Activated naive CD8-positive, alpha-beta T cell treated with anti-CD3 and anti-CD28 coated beads, Interleukin-2, amount 10 ng/mL, durations not matched to agents 7 days and 5 days (primary cell): ENCODE measurements at regions not wholly inside any gene's neighbourhood (a gene's known extent, or its start where the extent isn't known, plus 50 kb on each side); places are given as distances from the start of the nearest gene placed in this dataset.

Experiments
- ATAC-seq: fragments of 150-1000 bp; cut with Tn5 transposase; one replicate; pipeline ENCODE4 v1.10.0; 2021; ENCODE audit warnings: low read depth, moderate library complexity
- POLR2A ChIA-PET: fragments of 350-600 bp; sonication (Branson Sonifier 250); formaldehyde crosslinking; loops from one replicate; lab custom pipeline; 2021; ENCODE audit warnings: antibody characterized with exemption; lab: Charles Lee
- DNase-seq: peaks from one replicate; pipeline ENCODE4 v3.0.0; 2021
- H3K27ac Mint-ChIP-seq: one replicate; pipeline ENCODE4 v1.8.0; 2022; ENCODE audit warnings: mild to moderate bottlenecking, mixed read lengths
- H3K27me3 Mint-ChIP-seq: one replicate; pipeline ENCODE4 v1.8.0; 2022; ENCODE audit warnings: mild to moderate bottlenecking, moderate library complexity, mixed read lengths
- H3K36me3 Mint-ChIP-seq: one replicate; pipeline ENCODE4 v1.8.0; 2021; ENCODE audit warnings: mild to moderate bottlenecking, mixed read lengths
- H3K4me1 Mint-ChIP-seq: one replicate; pipeline ENCODE4 v1.8.0; 2021; ENCODE audit warnings: mixed read lengths
- H3K4me3 Mint-ChIP-seq: one replicate; pipeline ENCODE4 v1.8.0; 2022; ENCODE audit warnings: mild to moderate bottlenecking, moderate library complexity, mixed read lengths
- H3K9me3 Mint-ChIP-seq: one replicate; pipeline ENCODE4 v1.8.0; 2021; ENCODE audit warnings: mixed read lengths

GRCh38 chr11:109132539-109132938 is 289.5 kb upstream of the C11orf87 start:
- H3K9me3 Mint-ChIP-seq, result no peaks in the 10 kb centered on the region
- DNase-seq, result no peak
- no peaks in the 10 kb centered on the region for H3K36me3 Mint-ChIP-seq
- H3K27me3 Mint-ChIP-seq, result no peaks in the 10 kb centered on the region
- H3K4me1 Mint-ChIP-seq, result no peaks in the 10 kb centered on the region
- no peak for ATAC-seq
- H3K4me3 Mint-ChIP-seq, result no peak overlapping the region
- no peak overlapping the region for H3K27ac Mint-ChIP-seq
- POLR2A ChIA-PET, result interaction anchor here (0.6 kb wide), 1 partner anchor 146 kb away, joined by 3 read pairs; no protein-coding TSS in a partner anchor

GRCh38 chr11:109133159-109133558 is 288.8 kb upstream of the C11orf87 start:
- Mint-ChIP-seq H3K36me3 (no peaks in the 10 kb centered on the region), H3K9me3 (no peaks in the 10 kb centered on the region), H3K27me3 (no peaks in the 10 kb centered on the region), H3K27ac (no peak overlapping the region), H3K4me1 (no peaks in the 10 kb centered on the region), H3K4me3 (no peak overlapping the region)
- POLR2A ChIA-PET, result no interaction called here
- ATAC-seq, result no peak
- no peak for DNase-seq

GRCh38 chr11:109135627-109136026 is 286.4 kb upstream of the C11orf87 start:
- H3K4me3 Mint-ChIP-seq, result no peak overlapping the region
- no peak for ATAC-seq
- H3K9me3 Mint-ChIP-seq, result no peaks in the 10 kb centered on the region
- POLR2A ChIA-PET, result no interaction called here
- no peaks in the 10 kb centered on the region for H3K36me3 Mint-ChIP-seq
- H3K27ac Mint-ChIP-seq, result no peak overlapping the region
- DNase-seq, result no peak
- no peaks in the 10 kb centered on the region for H3K27me3 Mint-ChIP-seq
- no peaks in the 10 kb centered on the region for H3K4me1 Mint-ChIP-seq

- no peak overlapping the region for H3K27ac Mint-ChIP-seq
- ATAC-seq (no peak), DNase-seq (no peak)
- H3K27me3 Mint-ChIP-seq, result peaks cover 2% of the 10 kb centered on the region
- H3K9me3 Mint-ChIP-seq, result no peaks in the 10 kb centered on the region
- H3K36me3 Mint-ChIP-seq, result no peaks in the 10 kb centered on the region
- H3K4me3 Mint-ChIP-seq, result no peak overlapping the region
- H3K4me1 Mint-ChIP-seq, result no peaks in the 10 kb centered on the region
- POLR2A ChIA-PET, result no interaction called here
These were observed 283.8 kb upstream of the C11orf87 start for GRCh38 chr11:109138196-109138595.

GRCh38 chr11:109140426-109140825 is 281.6 kb upstream of the C11orf87 start:
- H3K27ac Mint-ChIP-seq, result no peak overlapping the region

GRCh38 chr11:109140857-109141515 is 281.0 kb upstream of the C11orf87 start:
- ATAC-seq (no peak), DNase-seq (no peak)
- POLR2A ChIA-PET, result no interaction called here
- Mint-ChIP-seq H3K4me1 (no peaks in the 10 kb centered on the region), H3K27me3 (peaks cover 2% of the 10 kb centered on the region), H3K27ac (no peak overlapping the region), H3K4me3 (no peak overlapping the region), H3K9me3 (peaks cover 1% of the 10 kb centered on the region), H3K36me3 (no peaks in the 10 kb centered on the region)

More at GRCh38 chr11:109140426-109140825, 281.6 kb upstream of the C11orf87 start:
- POLR2A ChIA-PET, result no interaction called here
- Mint-ChIP-seq H3K4me1 (no peaks in the 10 kb centered on the region), H3K27me3 (peaks cover 2% of the 10 kb centered on the region), H3K9me3 (no peaks in the 10 kb centered on the region), H3K4me3 (no peak overlapping the region), H3K36me3 (no peaks in the 10 kb centered on the region)
- no peak for ATAC-seq
- no peak for DNase-seq

- no peaks in the 10 kb centered on the region for H3K36me3 Mint-ChIP-seq
- no peak overlapping the region for H3K4me3 Mint-ChIP-seq
- peaks cover 3% of the 10 kb centered on the region for H3K9me3 Mint-ChIP-seq
- H3K4me1 Mint-ChIP-seq, result no peaks in the 10 kb centered on the region
- POLR2A ChIA-PET, result no interaction called here
- no peak for DNase-seq
- no peak for ATAC-seq
- no peak overlapping the region for H3K27ac Mint-ChIP-seq
- peaks cover 4% of the 10 kb centered on the region for H3K27me3 Mint-ChIP-seq
These were observed 276.7 kb upstream of the C11orf87 start for GRCh38 chr11:109145287-109145686.

- Mint-ChIP-seq H3K36me3 (no peaks in the 10 kb centered on the region), H3K4me1 (no peaks in the 10 kb centered on the region), H3K4me3 (no peak overlapping the region), H3K9me3 (peaks cover 3% of the 10 kb centered on the region), H3K27ac (no peak overlapping the region), H3K27me3 (peaks cover 5% of the 10 kb centered on the region)
- POLR2A ChIA-PET, result no interaction called here
- DNase-seq (no peak), ATAC-seq (no peak)
These were observed 274.3 kb upstream of the C11orf87 start for GRCh38 chr11:109147726-109148125.

GRCh38 chr11:109148669-109149068 is 273.3 kb upstream of the C11orf87 start:
- Mint-ChIP-seq H3K27me3 (peaks cover 10% of the 10 kb centered on the region), H3K4me1 (no peaks in the 10 kb centered on the region), H3K4me3 (no peak overlapping the region), H3K9me3 (peaks cover 3% of the 10 kb centered on the region), H3K27ac (no peak overlapping the region), H3K36me3 (no peaks in the 10 kb centered on the region)
- no peak for DNase-seq
- no peak for ATAC-seq
- POLR2A ChIA-PET, result no interaction called here

GRCh38 chr11:109150581-109150980 is 271.4 kb upstream of the C11orf87 start:
- Mint-ChIP-seq H3K27me3 (peaks cover 16% of the 10 kb centered on the region), H3K4me1 (peaks cover 4% of the 10 kb centered on the region), H3K9me3 (peaks cover 5% of the 10 kb centered on the region), H3K4me3 (no peak overlapping the region), H3K27ac (no peak overlapping the region), H3K36me3 (peaks cover 5% of the 10 kb centered on the region)
- POLR2A ChIA-PET, result no interaction called here
- DNase-seq, result no peak
- no peak for ATAC-seq

- Mint-ChIP-seq H3K27ac (no peak overlapping the region), H3K36me3 (peaks cover 5% of the 10 kb centered on the region), H3K27me3 (peaks cover 13% of the 10 kb centered on the region), H3K9me3 (peaks cover 6% of the 10 kb centered on the region), H3K4me1 (peaks cover 4% of the 10 kb centered on the region), H3K4me3 (no peak overlapping the region)
- ATAC-seq (no peak), DNase-seq (no peak)
- POLR2A ChIA-PET, result no interaction called here
These were observed 268.2 kb upstream of the C11orf87 start for GRCh38 chr11:109153836-109154235.

GRCh38 chr11:109155291-109155690 is 266.7 kb upstream of the C11orf87 start:
- DNase-seq (no peak), ATAC-seq (no peak)
- peaks cover 5% of the 10 kb centered on the region for H3K36me3 Mint-ChIP-seq
- peaks cover 13% of the 10 kb centered on the region for H3K27me3 Mint-ChIP-seq
- peaks cover 7% of the 10 kb centered on the region for H3K9me3 Mint-ChIP-seq
- H3K4me3 Mint-ChIP-seq, result no peak overlapping the region
- no peak overlapping the region for H3K27ac Mint-ChIP-seq
- H3K4me1 Mint-ChIP-seq, result peaks cover 4% of the 10 kb centered on the region
- POLR2A ChIA-PET, result no interaction called here

- Mint-ChIP-seq H3K27me3 (no peaks in the 10 kb centered on the region), H3K27ac (no peak overlapping the region), H3K9me3 (peaks cover 1% of the 10 kb centered on the region), H3K36me3 (no peaks in the 10 kb centered on the region), H3K4me1 (no peaks in the 10 kb centered on the region), H3K4me3 (no peak overlapping the region)
- POLR2A ChIA-PET, result no interaction called here
- ATAC-seq (no peak), DNase-seq (no peak)
These were observed 257.0 kb upstream of the C11orf87 start for GRCh38 chr11:109165035-109165434.

- ATAC-seq, result no peak
- Mint-ChIP-seq H3K4me3 (no peak overlapping the region), H3K9me3 (no peaks in the 10 kb centered on the region), H3K4me1 (no peaks in the 10 kb centered on the region), H3K36me3 (no peaks in the 10 kb centered on the region), H3K27ac (no peak overlapping the region), H3K27me3 (peaks cover under 1% of the 10 kb centered on the region)
- no peak for DNase-seq
- POLR2A ChIA-PET, result no interaction called here
These were observed 255.5 kb upstream of the C11orf87 start for GRCh38 chr11:109166441-109166840.
